Neural cell (in vitro differentiated cells): ENCODE measurements at regions not wholly inside any gene's neighbourhood (a gene's known extent, or its start where the extent isn't known, plus 50 kb on each side); places are given as distances from the start of the nearest gene placed in this dataset.
"Not testable (repeated sequence)": the region's sequence is repeated elsewhere in the genome, so short reads cannot be mapped to it uniquely, and the experiment has no call there.

Experiments
- H2AFZ ChIP-seq: fragments of 200-600, 300-800 bp; sonication (generic), shearing (Covaris generic); 2 replicates; pipeline ENCODE4 v1.6.0; 2014; ENCODE audit warnings: low read depth, mild to moderate bottlenecking, antibody characterized with exemption, low read length, moderate library complexity
- H3F3A ChIP-seq: fragments of 200-600 bp; shearing (Covaris generic); 2 replicates; pipeline ENCODE4 v1.6.1; 2016; ENCODE audit warnings: mild to moderate bottlenecking, moderate library complexity, mixed read lengths, antibody characterized with exemption, low read length; ENCODE audit not compliant: insufficient read depth, poor library complexity, severe bottlenecking
- H3K27ac ChIP-seq: fragments of 200-600, 300-800 bp; sonication (generic), shearing (Covaris generic); 2 replicates; pipeline ENCODE4 v1.5.1; 2014; ENCODE audit warnings: mild to moderate bottlenecking, low read length, moderate library complexity
- H3K27me3 ChIP-seq: fragments of 300-800, 200-600 bp; sonication (generic), shearing (Covaris generic); 2 replicates; pipeline ENCODE4 v1.6.0; 2014; ENCODE audit warnings: mild to moderate bottlenecking, low read depth, low read length, moderate library complexity; ENCODE audit not compliant: insufficient read depth
- H3K36me3 ChIP-seq: fragments of 300-800, 200-600 bp; sonication (generic), shearing (Covaris generic); 2 replicates; pipeline ENCODE4 v1.5.1; 2014; ENCODE audit warnings: mild to moderate bottlenecking, antibody characterized with exemption, low read length, moderate library complexity; ENCODE audit not compliant: insufficient read depth
- H3K4me2 ChIP-seq: fragments of 300-800, 200-600 bp; sonication (generic), shearing (Covaris generic); 2 replicates; pipeline ENCODE4 v1.6.0; 2014; ENCODE audit warnings: mild to moderate bottlenecking, low read length
- H3K4me3 ChIP-seq: fragments of 300-800, 200-600 bp; sonication (generic), shearing (Covaris generic); 2 replicates; pipeline ENCODE4 v1.5.1; 2014; ENCODE audit warnings: mild to moderate bottlenecking, low read length, moderate library complexity
- H3K79me2 ChIP-seq: fragments of 200-600 bp; shearing (Covaris generic); replicated peaks from 2 replicates; pipeline ENCODE4 v1.6.0; 2014; ENCODE audit warnings: mild to moderate bottlenecking, low read length, moderate library complexity; ENCODE audit not compliant: insufficient read depth
- H3K9ac ChIP-seq: fragments of 300-800, 200-600 bp; sonication (generic), shearing (Covaris generic); 2 replicates; pipeline ENCODE4 v1.6.1; 2016; ENCODE audit warnings: mild to moderate bottlenecking, low read length, mixed read lengths
- H3K9me2 ChIP-seq: fragments of 200-600 bp; shearing (Covaris generic); 2 replicates; pipeline ENCODE4 v1.6.1; 2016; ENCODE audit warnings: mild to moderate bottlenecking, low read length, mixed read lengths; ENCODE audit not compliant: insufficient read depth
- H3K9me3 ChIP-seq: fragments of 200-600, 300-800 bp; sonication (generic), shearing (Covaris generic); 2 replicates; pipeline ENCODE4 v1.6.1; 2016; ENCODE audit warnings: mild to moderate bottlenecking, mixed run types, low read length, moderate library complexity, mixed read lengths
- H4K20me1 ChIP-seq: fragments of 200-600 bp; shearing (Covaris generic); 2 replicates; pipeline ENCODE4 v1.6.1; 2016; ENCODE audit warnings: mild to moderate bottlenecking, mixed run types; ENCODE audit not compliant: insufficient read depth
- CTCF ChIP-seq: fragments of 450-650 bp; IDR thresholded peaks from 2 replicates; pipeline ENCODE4 v1.5.1; 2014; ENCODE audit warnings: antibody characterized with exemption, mild to moderate bottlenecking, moderate library complexity; ENCODE audit not compliant: poor library complexity, severe bottlenecking
- EP300 ChIP-seq: fragments of 450-650 bp; conservative IDR thresholded peaks from 2 replicates; pipeline ENCODE4 v1.6.1; 2014; ENCODE audit warnings: antibody characterized with exemption, mild to moderate bottlenecking, moderate library complexity; ENCODE audit not compliant: poor library complexity, severe bottlenecking
- EZH2 ChIP-seq: fragments of 200-600, 300-800 bp; shearing (Covaris generic), sonication (generic); IDR thresholded peaks from 2 replicates; pipeline ENCODE4 v1.6.1; 2014; ENCODE audit warnings: antibody characterized with exemption, low read length, borderline replicate concordance, mild to moderate bottlenecking; ENCODE audit not compliant: insufficient read depth, poor library complexity, severe bottlenecking
- MXI1 ChIP-seq: fragments of 450-650 bp; conservative IDR thresholded peaks from 2 replicates; pipeline ENCODE4 v1.6.1; 2014; ENCODE audit warnings: antibody characterized with exemption, mild to moderate bottlenecking; ENCODE audit not compliant: poor library complexity, severe bottlenecking
- POLR2AphosphoS5 ChIP-seq: IDR thresholded peaks from 2 replicates; pipeline ENCODE4 v1.6.1; 2012
- RAD21 ChIP-seq: fragments of 450-650 bp; conservative IDR thresholded peaks from 2 replicates; pipeline ENCODE4 v1.6.1; 2014; ENCODE audit warnings: antibody characterized with exemption, mild to moderate bottlenecking, moderate library complexity
- SMC3 ChIP-seq: fragments of 450-650 bp; conservative IDR thresholded peaks from 2 replicates; pipeline ENCODE4 v1.6.1; 2014; ENCODE audit warnings: antibody characterized with exemption, mild to moderate bottlenecking, moderate library complexity; ENCODE audit not compliant: poor library complexity
- TAF1 ChIP-seq: IDR thresholded peaks from 2 replicates; pipeline ENCODE4 v1.6.1; 2012; ENCODE audit warnings: low read depth
- TF ChIP-seq, protein P1 (sequence below): IDR thresholded peaks from 2 replicates; pipeline ENCODE4 v1.6.1; 2012; ENCODE audit warnings: borderline replicate concordance

DNA sequence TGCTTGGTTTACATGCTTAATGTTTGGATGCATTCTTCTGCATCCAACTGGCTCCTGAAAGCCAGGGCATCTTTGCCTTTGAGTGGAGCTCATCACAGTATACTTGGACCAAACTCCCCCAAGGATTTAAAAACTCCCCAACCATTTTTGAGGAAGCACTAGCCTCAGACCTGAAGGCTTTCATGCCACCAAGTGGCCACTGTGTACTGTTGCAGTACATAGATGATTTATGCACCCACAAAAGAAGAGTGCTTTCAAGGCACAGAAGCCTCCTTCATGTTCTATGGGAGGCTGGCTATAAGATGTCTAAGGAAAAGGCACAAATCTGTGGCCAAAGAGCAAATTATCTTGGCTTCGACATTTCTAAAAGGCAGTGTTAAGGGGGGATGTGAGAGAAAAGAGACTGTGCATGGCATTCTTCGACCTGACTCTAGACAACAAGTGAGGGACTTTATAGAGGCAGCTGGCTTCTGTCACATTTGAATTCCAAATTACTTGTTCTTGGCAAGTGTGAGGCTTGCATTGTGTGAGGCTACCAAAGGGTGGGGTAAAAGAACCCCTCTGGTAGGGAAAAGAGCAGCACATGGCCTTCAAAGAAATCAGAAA lies 224.2 kb upstream of the HSFY2 start:
- TF ChIP-seq, protein P1, sequence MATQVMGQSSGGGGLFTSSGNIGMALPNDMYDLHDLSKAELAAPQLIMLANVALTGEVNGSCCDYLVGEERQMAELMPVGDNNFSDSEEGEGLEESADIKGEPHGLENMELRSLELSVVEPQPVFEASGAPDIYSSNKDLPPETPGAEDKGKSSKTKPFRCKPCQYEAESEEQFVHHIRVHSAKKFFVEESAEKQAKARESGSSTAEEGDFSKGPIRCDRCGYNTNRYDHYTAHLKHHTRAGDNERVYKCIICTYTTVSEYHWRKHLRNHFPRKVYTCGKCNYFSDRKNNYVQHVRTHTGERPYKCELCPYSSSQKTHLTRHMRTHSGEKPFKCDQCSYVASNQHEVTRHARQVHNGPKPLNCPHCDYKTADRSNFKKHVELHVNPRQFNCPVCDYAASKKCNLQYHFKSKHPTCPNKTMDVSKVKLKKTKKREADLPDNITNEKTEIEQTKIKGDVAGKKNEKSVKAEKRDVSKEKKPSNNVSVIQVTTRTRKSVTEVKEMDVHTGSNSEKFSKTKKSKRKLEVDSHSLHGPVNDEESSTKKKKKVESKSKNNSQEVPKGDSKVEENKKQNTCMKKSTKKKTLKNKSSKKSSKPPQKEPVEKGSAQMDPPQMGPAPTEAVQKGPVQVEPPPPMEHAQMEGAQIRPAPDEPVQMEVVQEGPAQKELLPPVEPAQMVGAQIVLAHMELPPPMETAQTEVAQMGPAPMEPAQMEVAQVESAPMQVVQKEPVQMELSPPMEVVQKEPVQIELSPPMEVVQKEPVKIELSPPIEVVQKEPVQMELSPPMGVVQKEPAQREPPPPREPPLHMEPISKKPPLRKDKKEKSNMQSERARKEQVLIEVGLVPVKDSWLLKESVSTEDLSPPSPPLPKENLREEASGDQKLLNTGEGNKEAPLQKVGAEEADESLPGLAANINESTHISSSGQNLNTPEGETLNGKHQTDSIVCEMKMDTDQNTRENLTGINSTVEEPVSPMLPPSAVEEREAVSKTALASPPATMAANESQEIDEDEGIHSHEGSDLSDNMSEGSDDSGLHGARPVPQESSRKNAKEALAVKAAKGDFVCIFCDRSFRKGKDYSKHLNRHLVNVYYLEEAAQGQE, result no peak
- TF ChIP-seq EZH2, result no peak
- TF ChIP-seq SMC3, result no peak
- peak; percentile 40 for TF ChIP-seq CTCF
- peak; percentile 20 for TF ChIP-seq RAD21
- TF ChIP-seq EP300, result no peak
- TF ChIP-seq MXI1, result no peak
- TF ChIP-seq POLR2AphosphoS5, result no peak
- TF ChIP-seq TAF1, result no peak
- Histone ChIP-seq H3K4me3 (no peak overlapping the region), H3F3A (no peaks in the 10 kb centered on the region), H3K27me3 (no peaks in the 10 kb centered on the region), H3K36me3 (no peaks in the 10 kb centered on the region), H3K9me2 (no peaks in the 10 kb centered on the region), H3K4me2 (no peak overlapping the region), H3K9ac (no peak overlapping the region), H3K9me3 (no peaks in the 10 kb centered on the region), H2AFZ (no peak overlapping the region), H4K20me1 (no peaks in the 10 kb centered on the region), H3K79me2 (no peaks in the 10 kb centered on the region), H3K27ac (no peak overlapping the region)

GRCh38 chrY:18993480-18993879 lies 219.9 kb upstream of the HSFY2 start:
- H3F3A ChIP-seq, result no peaks in the 10 kb centered on the region
- TF ChIP-seq CTCF (no peak), EZH2 (no peak), POLR2AphosphoS5 (no peak), SMC3 (no peak)
- no peak overlapping the region for H3K4me3 ChIP-seq
- H3K9ac ChIP-seq, result no peak overlapping the region
- no peaks in the 10 kb centered on the region for H3K36me3 ChIP-seq
- no peak overlapping the region for H3K27ac ChIP-seq
- no peak overlapping the region for H3K4me2 ChIP-seq
- no peaks in the 10 kb centered on the region for H3K9me2 ChIP-seq
- H3K9me3 ChIP-seq, result no peaks in the 10 kb centered on the region
- H3K27me3 ChIP-seq, result no peaks in the 10 kb centered on the region
- no peaks in the 10 kb centered on the region for H4K20me1 ChIP-seq
- no peak overlapping the region for H2AFZ ChIP-seq
- H3K79me2 ChIP-seq, result no peaks in the 10 kb centered on the region

DNA sequence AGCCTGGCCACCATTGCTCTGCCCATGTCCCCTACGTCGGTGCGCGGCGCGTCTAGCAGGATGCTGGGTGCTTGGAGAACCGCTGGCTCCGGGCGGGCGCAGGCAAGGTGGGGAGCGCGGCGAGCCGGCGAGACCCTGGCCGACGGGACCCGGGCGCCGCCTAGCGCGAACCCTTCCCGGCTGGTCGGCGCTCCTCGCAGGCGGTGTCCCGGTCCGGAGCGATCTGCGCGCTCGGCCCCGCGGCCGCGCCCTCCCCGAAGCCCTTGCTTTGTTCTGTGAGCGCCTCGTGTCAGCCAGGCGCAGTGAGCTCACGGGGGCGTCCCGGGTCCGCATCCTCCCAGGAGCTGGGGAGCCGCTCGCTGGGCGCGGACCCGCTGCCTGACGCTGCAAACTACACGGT lies 219.1 kb upstream of the HSFY2 start:
- H3K36me3 ChIP-seq, H3K4me2 ChIP-seq, H2AFZ ChIP-seq, H3K4me3 ChIP-seq, H4K20me1 ChIP-seq, H3K79me2 ChIP-seq, H3F3A ChIP-seq, H3K27ac ChIP-seq, H3K9me3 ChIP-seq, H3K9me2 ChIP-seq, H3K27me3 ChIP-seq, H3K9ac ChIP-seq: not testable (repeated sequence)
